HL-60/S4 treated with retinoic acid at 250 ng/mL for 4 days and 3 days (cell line): ENCODE measurements at regions not wholly inside any gene's neighbourhood (a gene's known extent, or its start where the extent isn't known, plus 50 kb on each side); places are given as distances from the start of the nearest gene placed in this dataset.

Source experiments
- in situ Hi-C: fragments of 300-500 bp; cut with MboI; formaldehyde crosslinking; loops from 2 replicates; pipeline ENCODE4 v1.7.0; 2022; ENCODE audit warnings: low sequenced_read_pairs

- in situ Hi-C loops: no loop called here
Measured at GRCh38 chr6:145451029-145451428, 284.3 kb downstream of the EPM2A start.

DNA sequence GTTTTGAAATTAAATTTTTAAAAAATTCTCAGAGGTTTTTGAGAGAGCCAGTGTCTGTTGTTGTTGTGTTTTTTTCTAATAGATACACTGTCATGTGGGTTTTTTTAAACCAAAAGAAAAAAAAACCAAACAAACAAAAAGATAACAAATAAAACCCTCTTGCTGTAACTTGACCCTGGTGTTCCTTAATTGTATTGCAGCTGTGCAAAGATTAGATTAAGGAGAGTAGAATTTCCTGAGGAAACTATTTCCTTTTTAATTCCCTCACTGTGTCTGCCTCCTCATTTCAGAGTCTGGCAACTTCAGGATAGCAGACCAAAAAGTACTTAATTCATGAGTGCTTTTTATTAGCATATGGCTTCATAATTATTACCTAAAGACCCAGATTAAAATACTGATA is 281.9 kb downstream of the EPM2A start:
- in situ Hi-C loops: no loop called here

DNA sequence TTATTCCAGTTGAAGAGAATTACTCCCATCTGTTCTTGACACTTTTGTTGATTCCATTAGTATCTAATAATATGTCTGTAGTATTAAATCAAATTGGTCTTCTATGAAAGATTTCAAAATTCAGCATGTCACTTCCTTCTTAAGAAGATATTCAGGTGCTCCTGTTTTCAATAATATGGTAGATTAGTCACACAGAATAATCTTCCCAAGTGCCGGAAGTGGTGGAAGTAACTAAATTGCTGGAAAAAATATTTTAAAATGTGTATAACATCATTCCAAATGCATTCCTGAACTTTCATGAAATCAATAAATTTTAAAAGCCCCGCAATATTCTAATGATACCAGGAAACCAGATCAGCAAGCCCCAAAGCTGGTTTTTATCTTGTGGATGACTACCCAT is 281.3 kb downstream of the EPM2A start:
- in situ Hi-C loops: no loop called here

DNA sequence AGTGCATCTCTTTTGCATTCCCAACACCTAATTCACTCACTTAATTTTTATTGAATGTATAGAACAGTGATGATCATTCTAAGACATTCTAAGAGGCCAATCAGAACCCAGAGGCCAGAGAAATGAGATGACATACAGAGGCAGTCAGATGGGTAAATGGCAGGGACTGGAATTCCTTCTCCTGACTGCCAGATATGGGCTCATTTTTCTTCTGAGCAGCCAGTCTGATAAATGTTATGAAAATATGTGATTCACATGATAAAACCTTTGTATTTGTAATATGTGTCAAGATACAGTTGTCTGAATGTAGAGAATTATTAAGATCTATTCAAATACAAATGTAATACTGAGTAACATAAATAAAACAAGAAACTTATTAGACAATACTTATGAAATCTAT is 277.8 kb downstream of the EPM2A start:
- in situ Hi-C loops: no loop called here

DNA sequence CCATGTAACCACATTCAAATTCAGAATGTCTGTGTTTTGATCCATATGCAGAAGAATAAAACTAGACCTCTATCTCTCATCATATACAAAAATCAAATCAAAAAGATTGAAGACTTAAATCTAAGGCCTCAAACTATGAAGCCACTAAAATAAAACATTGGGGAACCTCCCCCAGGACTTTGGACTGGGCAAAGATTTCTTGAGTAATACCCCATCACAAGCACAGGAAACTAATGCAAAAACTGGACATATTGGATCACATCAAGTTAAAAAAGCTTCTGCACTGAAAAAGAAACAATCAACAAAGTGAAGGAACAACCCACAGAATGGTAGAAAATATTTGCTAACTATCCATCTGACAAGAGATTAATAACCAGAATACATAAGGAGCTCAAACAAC is 266.8 kb downstream of the EPM2A start:
- in situ Hi-C loops: no loop called here

DNA sequence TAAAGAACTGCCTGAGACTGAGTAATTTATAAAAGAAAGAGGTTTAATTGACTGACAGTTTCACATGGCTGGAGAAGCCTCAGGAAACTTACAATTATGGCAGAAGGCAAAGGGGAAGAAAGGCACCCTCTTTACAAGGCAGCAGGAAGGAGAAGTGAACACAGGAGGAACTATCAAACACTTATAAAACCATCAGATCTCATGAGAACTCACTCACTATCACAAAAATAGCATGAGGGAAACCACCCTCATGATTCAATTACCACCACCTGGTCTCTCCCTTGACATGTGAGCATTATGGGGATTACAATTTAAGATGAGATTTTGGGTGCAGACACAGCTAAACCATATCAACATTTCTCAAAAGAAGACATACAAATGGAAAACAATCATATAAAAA is 266.3 kb downstream of the EPM2A start:
- in situ Hi-C loops: no loop called here

- in situ Hi-C loops: no loop called here
Measured at GRCh38 chr6:145475794-145476396, 259.4 kb downstream of the EPM2A start.

DNA sequence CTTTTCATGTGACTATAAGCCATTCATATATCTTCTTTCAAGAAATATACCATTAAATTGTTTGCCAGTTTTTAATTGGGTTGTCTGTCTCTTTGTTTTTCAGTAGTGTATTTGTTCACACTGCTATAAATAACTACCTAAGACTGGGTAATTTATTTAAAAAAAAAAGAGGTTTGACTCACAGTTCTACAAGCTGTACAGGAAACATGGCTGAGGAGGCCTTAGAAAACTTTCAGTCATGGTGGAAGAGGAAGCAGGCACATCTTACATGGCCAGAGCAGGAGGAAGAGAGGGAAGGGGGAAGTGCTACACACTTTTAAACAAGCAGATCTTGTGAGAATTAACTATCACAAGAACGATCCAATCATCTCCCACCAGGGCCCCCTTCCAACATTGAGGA is 255.3 kb downstream of the EPM2A start:
- in situ Hi-C loops: no loop called here

GRCh38 chr6:145483191-145483996 is 251.9 kb downstream of the EPM2A start:
- in situ Hi-C loops: no loop called here

DNA sequence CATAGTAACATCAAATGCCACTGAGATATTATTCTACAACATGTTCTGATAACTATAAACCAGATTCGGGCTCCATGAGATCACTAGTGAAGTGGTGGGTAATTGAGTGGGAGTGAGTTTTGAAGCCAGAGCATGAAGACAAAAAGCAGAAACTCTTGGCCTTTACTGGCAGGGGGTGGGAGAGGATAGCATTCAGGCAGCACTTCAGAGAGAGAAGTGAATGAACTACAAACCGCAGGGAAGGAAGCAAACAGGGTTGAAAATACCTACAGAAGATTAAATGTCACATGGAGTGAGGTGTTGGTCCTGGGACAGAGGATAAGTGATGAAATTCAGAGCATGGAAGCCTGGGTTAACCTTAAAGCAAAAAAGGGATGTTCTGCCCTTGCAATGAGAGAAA is 250.0 kb downstream of the EPM2A start:
- in situ Hi-C loops: no loop called here

- in situ Hi-C loops: no loop called here
Measured at GRCh38 chr6:145486306-145486705, 249.0 kb downstream of the EPM2A start.

DNA sequence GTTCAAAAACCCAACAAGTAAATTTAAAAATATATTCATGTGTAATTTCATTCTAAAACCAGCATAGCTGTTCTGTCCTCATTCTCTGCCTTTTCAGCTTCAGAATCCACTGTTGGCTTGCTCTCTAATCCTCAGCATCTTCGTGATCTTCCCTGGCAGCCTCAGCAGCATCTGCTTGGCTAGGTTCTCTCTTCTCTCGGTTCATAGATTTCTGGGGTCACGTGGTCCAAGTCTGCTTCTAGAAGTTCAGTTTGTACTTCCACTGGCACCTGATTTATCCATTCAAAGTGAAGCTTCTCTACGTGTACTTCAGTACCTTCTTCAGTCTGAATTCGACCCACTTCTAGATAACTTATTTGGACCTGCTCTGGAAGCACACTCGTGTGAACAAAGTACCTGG is 245.7 kb downstream of the EPM2A start:
- in situ Hi-C loops: no loop called here

- in situ Hi-C loops: no loop called here
Measured at GRCh38 chr6:145490068-145490467, 245.3 kb downstream of the EPM2A start.

GRCh38 chr6:145491126-145491525 is 244.2 kb downstream of the EPM2A start:
- in situ Hi-C loops: no loop called here

GRCh38 chr6:145497006-145497405 is 238.3 kb downstream of the EPM2A start:
- in situ Hi-C loops: no loop called here

DNA sequence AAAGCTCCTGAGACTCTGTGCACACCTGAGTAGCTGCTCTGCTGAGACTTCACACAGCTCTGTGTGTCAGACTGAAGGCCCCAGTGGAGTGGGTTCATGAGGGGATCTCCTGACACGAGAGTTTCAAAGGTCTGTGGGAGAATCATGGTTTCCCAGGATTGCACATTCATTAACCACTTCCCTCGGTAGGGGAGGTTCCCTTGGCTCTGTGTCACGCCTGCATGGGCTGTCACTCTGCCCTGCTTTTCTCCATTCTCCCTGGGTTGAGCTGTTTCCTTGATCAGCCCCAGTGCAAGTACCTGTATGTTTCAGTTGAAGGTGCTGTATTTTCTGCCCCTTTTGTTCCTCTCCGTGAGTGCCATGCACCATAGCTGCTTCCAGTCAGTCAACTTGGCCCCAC is 236.9 kb downstream of the EPM2A start:
- in situ Hi-C loops: no loop called here

DNA sequence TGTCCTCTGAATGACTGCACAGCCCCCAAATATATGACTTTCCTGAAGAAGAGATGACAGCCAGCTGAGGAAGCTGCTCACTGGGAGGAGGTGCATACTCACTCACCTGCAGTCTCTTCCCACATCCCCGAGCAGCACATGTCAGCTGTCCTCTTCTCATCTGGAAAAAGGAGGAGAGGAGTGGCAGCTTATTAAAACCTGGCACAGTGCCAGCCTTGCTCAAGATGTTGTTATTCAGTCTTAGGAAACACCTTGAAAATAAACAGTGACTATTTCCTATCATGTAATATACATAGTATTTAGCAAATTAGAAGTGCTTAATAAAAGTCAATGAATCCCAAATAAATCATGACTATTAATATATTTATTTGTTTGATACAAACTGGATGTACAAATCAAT is 232.9 kb downstream of the EPM2A start:
- in situ Hi-C loops: no loop called here

- in situ Hi-C loops: no loop called here
Measured at GRCh38 chr6:145506136-145506535, 229.2 kb downstream of the EPM2A start.

DNA sequence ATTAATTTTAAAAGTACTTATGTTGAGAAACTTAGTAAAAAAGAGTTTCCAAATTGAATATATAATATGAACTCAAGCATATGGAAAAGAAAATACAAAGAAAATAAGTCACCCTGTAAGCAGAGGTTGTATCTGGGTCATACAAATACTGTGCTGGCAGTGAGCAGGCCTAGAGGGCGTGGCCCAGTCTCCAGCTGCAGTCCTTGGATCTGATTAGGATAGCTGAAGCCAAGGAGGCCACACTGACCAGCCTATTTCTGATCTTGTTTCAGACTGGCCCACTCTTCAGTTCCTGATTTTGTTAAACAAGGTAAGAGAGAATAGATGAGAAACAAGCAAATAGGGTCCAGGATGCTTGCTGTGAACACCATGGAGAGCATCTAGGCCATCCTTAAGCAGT is 228.8 kb downstream of the EPM2A start:
- in situ Hi-C loops: no loop called here

GRCh38 chr6:145507239-145507638 is 228.1 kb downstream of the EPM2A start:
- in situ Hi-C loops: no loop called here

GRCh38 chr6:145508107-145508506 is 227.2 kb downstream of the EPM2A start:
- in situ Hi-C loops: no loop called here

DNA sequence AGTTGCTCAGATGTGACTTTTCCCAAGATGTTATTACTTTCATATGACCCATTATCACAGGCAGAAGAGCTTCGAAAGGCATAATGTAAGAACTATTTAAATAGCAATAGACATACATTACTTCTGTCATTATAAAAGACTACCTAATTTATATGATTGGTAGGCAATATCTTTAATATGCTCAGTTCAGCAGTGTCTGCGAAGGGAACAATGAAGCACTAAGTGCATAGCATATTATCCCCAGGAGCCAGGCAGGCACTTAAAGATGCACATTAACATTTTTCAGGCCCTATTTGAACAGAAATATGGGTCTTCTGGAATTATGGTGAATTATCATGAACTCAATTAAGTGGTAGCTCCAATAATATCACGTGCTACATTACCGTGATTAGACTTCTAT is 217.8 kb downstream of the EPM2A start:
- in situ Hi-C loops: no loop called here

DNA sequence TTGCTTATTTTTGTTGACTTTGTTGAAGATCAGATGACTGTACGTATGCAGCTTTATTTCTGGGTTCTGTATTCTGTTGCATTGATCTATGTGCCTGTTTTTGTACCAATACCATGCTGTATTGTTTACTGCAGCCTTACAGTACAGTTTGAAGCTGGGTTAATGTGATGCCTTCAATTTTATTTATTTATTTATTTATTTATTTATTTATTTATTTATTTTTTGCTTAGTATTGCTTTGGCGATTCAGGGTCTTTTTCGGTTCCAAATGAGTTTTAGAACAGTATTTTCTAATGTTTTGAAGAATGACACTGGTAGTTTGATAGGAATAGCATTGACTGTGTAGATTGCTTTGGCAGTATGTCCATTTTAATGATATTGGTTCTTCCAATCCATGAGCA is 210.3 kb downstream of the EPM2A start:
- in situ Hi-C loops: no loop called here
